Spleen (tissue), 11 donors: ENCODE measurements at regions not wholly inside any gene's neighbourhood (a gene's known extent, or its start where the extent isn't known, plus 50 kb on each side); places are given as distances from the start of the nearest gene placed in this dataset.

ENCODE experiments used
- DNase-seq: peaks from one replicate; pipeline ENCODE4 v3.0.0-alpha.2; 2020
- H3K27ac ChIP-seq, 8 donors: fragments of 200-600 bp; sonication (generic) in 7 of 8; 1 replicate in 4 of 8; 2 replicates in 4 of 8; pipeline versions ENCODE4 v1.5.0 to v1.8.0; 2016 to 2021; ENCODE audit warnings: inconsistent platforms in 4 of 8, mild to moderate bottlenecking in 4 of 8, moderate library complexity in 1 of 8
- H3K27me3 ChIP-seq, 7 donors: fragments of 200-600 bp; sonication (generic) in 6 of 7; replicated peaks in 1 of 7; 1 replicate in 4 of 7; 2 replicates in 3 of 7; pipeline versions ENCODE4 v1.5.0 to v1.8.0; 2016 to 2021; ENCODE audit warnings: inconsistent platforms in 3 of 7, mild to moderate bottlenecking in 1 of 7
- H3K36me3 ChIP-seq, 6 donors: fragments of 200-600 bp; sonication (generic) in 5 of 6; 1 replicate in 4 of 6; 2 replicates in 2 of 6; pipeline versions ENCODE4 v1.5.0 to v1.8.0; 2016 to 2021; ENCODE audit warnings: inconsistent platforms in 2 of 6
- H3K4me1 ChIP-seq, 6 donors: fragments of 200-600 bp; sonication (generic) in 5 of 6; 1 replicate in 3 of 6; 2 replicates in 3 of 6; pipeline versions ENCODE4 v1.5.0 to v1.8.0; 2016 to 2021; ENCODE audit warnings: inconsistent platforms in 3 of 6
- H3K4me3 ChIP-seq, 8 donors: fragments of 200-600 bp; sonication (generic) in 7 of 8; 1 replicate in 4 of 8; 2 replicates in 4 of 8; pipeline versions ENCODE4 v1.5.0 to v1.8.0; 2016 to 2021; ENCODE audit warnings: inconsistent platforms in 4 of 8, mild to moderate bottlenecking in 4 of 8, moderate library complexity in 2 of 8
- H3K9me3 ChIP-seq, 8 donors: fragments of 200-600 bp; sonication (generic) in 7 of 8; 1 replicate in 4 of 8; 2 replicates in 4 of 8; pipeline versions ENCODE4 v1.5.0 to v1.8.0; 2016 to 2021; ENCODE audit warnings: inconsistent platforms in 4 of 8
- POLR2A ChIP-seq, 3 donors: fragments of 450-650 bp; IDR thresholded peaks; one replicate each; pipeline ENCODE4 v1.5.1; 2017; ENCODE audit warnings: antibody characterized with exemption in 3 of 3, mild to moderate bottlenecking in 1 of 3
- POLR2AphosphoS5 ChIP-seq, 3 donors: sonication (generic); formaldehyde crosslinking; IDR thresholded peaks; one replicate each; pipeline ENCODE4 v1.5.1; 2017; ENCODE audit warnings: antibody characterized with exemption in 3 of 3
- WGBS, 5 donors: extraction: QIAGEN DNeasy Blood & Tissue Kit in 3 of 5; methylation state at CpG; one replicate each; pipeline versions ENCODE4 v1.1.5 to v1.1.7; 2013 to 2018; 5-methylcytosine and 5-hydroxymethylcytosine counted together
- intact Hi-C: fragments of 100-400 bp; cut with DNase I; formaldehyde crosslinking; loops from one replicate; pipeline ENCODE4 v1.15.0; 2023; ENCODE audit warnings: low total_unique reads
- TF ChIP-seq, protein P1 (sequence below), 11 experiments: fragments of 200-600 bp in 7 of 11; fragments of 450-650 bp in 4 of 11; sonication (generic) in 4 of 11; IDR thresholded peaks in 8 of 11; conservative IDR thresholded peaks in 3 of 11; 1 replicate in 7 of 11; 2 replicates in 4 of 11; pipeline versions ENCODE4 v1.4.0 to v1.8.0; 2016 to 2021; ENCODE audit warnings: antibody characterized with exemption in 11 of 11, inconsistent platforms in 4 of 11, mild to moderate bottlenecking in 1 of 11
- donor health status: healthy with polysubstance abuse.
- donor health status: DM: no; HTN: no; CAD: no; lungs with moderate emphysema.
- donor health status: DM: no; HTN: no; CAD: no.
- donor health status: Bipolar disorder and iron deficiency.
- donor health status: healthy.
- donor health status: DM: no; HTN: no; CAD: no.
- donor health status: DM: yes; HTN: yes; CAD: no.

DNA sequence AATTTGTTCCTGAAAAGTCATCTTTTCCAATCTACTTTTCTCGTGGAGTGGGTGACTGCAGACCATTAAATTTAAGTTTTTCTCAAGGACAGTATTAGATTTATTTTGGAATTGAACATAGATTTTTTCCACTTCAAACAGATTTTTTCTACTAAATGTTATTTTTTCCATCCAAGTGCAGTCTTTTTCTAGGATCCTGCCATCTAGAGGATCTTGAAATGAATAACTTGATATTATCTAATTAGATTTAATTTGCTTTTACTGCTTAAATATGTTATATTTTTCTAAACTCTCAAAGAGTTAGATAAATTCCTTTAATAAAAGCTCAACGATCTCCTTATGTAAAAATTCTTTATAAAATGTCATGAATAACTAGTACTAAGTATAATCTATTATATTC is 136.9 kb upstream of the PRR16 start:
- Histone ChIP-seq H3K36me3 (no peaks in the 10 kb centered on the region), H3K9me3 (peaks cover 0 to 17% (median 0%) of the 10 kb centered on the region in 8 donors), H3K27me3 (no peaks in the 10 kb centered on the region), H3K4me1 (no peaks in the 10 kb centered on the region), H3K4me3 (no peak overlapping the region), H3K27ac (no peak overlapping the region)
- intact Hi-C loops: no loop called here
- WGBS, 5 donors: 58 to 70% (median 64%) methylated on average over 2 of the region's 2 CpGs
- TF ChIP-seq POLR2A (IDR thresholded peaks at IDR 0.05): no peak
- no peak for TF ChIP-seq POLR2AphosphoS5 (IDR thresholded peaks at IDR 0.05)
- TF ChIP-seq, protein P1, sequence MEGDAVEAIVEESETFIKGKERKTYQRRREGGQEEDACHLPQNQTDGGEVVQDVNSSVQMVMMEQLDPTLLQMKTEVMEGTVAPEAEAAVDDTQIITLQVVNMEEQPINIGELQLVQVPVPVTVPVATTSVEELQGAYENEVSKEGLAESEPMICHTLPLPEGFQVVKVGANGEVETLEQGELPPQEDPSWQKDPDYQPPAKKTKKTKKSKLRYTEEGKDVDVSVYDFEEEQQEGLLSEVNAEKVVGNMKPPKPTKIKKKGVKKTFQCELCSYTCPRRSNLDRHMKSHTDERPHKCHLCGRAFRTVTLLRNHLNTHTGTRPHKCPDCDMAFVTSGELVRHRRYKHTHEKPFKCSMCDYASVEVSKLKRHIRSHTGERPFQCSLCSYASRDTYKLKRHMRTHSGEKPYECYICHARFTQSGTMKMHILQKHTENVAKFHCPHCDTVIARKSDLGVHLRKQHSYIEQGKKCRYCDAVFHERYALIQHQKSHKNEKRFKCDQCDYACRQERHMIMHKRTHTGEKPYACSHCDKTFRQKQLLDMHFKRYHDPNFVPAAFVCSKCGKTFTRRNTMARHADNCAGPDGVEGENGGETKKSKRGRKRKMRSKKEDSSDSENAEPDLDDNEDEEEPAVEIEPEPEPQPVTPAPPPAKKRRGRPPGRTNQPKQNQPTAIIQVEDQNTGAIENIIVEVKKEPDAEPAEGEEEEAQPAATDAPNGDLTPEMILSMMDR (IDR thresholded peaks at IDR 0.05 in 8 of 11, conservative IDR thresholded peaks at IDR 0.05 in 3 of 11): no peak
- DNase-seq: no peak

DNA sequence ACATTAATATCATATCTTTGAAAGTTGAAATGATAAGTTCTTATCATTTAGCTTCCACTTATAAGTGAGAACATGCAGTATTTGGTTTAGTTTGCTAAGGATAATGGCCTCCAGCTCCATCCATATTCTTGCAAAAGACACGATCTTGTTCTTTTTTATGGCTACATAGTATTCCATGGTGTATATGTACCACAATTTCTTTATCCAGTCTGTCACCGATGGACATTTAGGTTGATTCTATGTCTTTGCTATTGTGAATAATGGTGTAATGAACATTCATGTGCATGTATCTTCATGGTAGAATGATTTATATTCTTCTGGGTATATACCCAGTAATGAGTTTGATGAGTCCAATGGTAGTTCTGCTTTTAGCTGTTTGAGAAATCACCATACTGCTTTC is 135.0 kb upstream of the PRR16 start:
- TF ChIP-seq POLR2AphosphoS5 (IDR thresholded peaks at IDR 0.05): no peak
- TF ChIP-seq, protein P1 (IDR thresholded peaks at IDR 0.05 in 8 of 11, conservative IDR thresholded peaks at IDR 0.05 in 3 of 11): no peak
- TF ChIP-seq POLR2A (IDR thresholded peaks at IDR 0.05): no peak
- no peak overlapping the region for H3K4me3 ChIP-seq
- no peaks in the 10 kb centered on the region for H3K27me3 ChIP-seq
- H3K27ac ChIP-seq: no peak overlapping the region
- H3K36me3 ChIP-seq: no peaks in the 10 kb centered on the region
- DNase-seq: no peak
- H3K9me3 ChIP-seq: peaks cover 0 to 17% (median 0%) of the 10 kb centered on the region in 8 donors
- intact Hi-C loops: no loop called here
- WGBS, 5 donors: 73 to 96% (median 94%) methylated on average over 2 of the region's 2 CpGs
- no peaks in the 10 kb centered on the region for H3K4me1 ChIP-seq

DNA sequence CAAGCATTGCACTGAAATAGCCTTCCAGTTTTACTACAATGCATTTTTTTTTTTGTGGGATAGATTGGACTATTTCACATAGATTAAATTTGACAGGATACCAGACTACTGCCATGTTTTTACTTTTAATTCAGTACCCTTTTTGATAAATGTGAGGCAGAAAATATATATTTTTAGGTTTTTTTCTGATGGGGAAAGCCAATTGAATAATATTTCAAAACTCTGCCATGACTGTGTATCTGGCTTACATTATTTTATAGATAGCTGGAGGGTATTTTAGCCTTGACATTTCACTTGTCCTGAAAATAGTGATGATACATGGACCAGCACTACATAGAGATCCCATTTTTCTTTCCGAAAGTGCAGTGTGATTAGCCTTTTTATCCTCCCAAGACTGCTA is 133.5 kb upstream of the PRR16 start:
- Histone ChIP-seq H3K36me3 (no peaks in the 10 kb centered on the region), H3K4me3 (no peak overlapping the region), H3K27ac (no peak overlapping the region), H3K9me3 (peaks cover 0 to 9% (median 0%) of the 10 kb centered on the region in 8 donors), H3K4me1 (no peaks in the 10 kb centered on the region), H3K27me3 (no peaks in the 10 kb centered on the region)
- 85 to 97% (median 90%) methylated on average over 1 of the region's 1 CpG for WGBS, 5 donors
- intact Hi-C loops: no loop called here
- no peak for TF ChIP-seq POLR2AphosphoS5 (IDR thresholded peaks at IDR 0.05)
- TF ChIP-seq POLR2A (IDR thresholded peaks at IDR 0.05): no peak
- TF ChIP-seq, protein P1 (IDR thresholded peaks at IDR 0.05 in 8 of 11, conservative IDR thresholded peaks at IDR 0.05 in 3 of 11): no peak
- no peak for DNase-seq

DNA sequence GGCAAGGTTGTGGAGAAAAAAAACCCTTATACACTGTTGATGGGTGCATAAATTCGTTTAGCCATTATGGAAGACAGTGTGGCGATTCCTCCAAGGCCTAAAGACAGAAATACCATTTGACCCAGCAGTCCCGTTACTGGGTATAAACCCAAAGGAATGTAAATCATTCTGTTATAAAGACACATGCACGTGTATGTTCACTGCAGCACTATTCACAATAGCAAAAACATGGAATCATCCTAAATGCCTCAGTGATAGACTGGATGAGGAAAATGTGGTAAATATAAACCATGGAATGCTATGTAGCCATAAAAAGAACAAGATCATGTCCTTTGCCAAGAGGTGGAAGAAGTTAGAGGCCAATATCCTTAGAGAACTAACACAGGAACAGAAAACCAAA is 119.9 kb upstream of the PRR16 start:
- no peaks in the 10 kb centered on the region for H3K27me3 ChIP-seq
- TF ChIP-seq POLR2A (IDR thresholded peaks at IDR 0.05) (no peak), POLR2AphosphoS5 (IDR thresholded peaks at IDR 0.05) (no peak)
- TF ChIP-seq, protein P1 (IDR thresholded peaks at IDR 0.05 in 8 of 11, conservative IDR thresholded peaks at IDR 0.05 in 3 of 11): no peak
- no peak for DNase-seq
- intact Hi-C loops: no loop called here
- H3K4me1 ChIP-seq: no peaks in the 10 kb centered on the region
- no peaks in the 10 kb centered on the region for H3K36me3 ChIP-seq
- H3K9me3 ChIP-seq: no peaks in the 10 kb centered on the region
- 66 to 88% (median 82%) methylated on average over 4 of the region's 4 CpGs for WGBS, 5 donors
- H3K4me3 ChIP-seq: no peak overlapping the region
- H3K27ac ChIP-seq: no peak overlapping the region
